ENCODE measurements at regions not wholly inside any gene's neighbourhood (a gene's known extent, or its start where the extent isn't known, plus 50 kb on each side); places are given as distances from the start of the nearest gene placed in this dataset.

DNA sequence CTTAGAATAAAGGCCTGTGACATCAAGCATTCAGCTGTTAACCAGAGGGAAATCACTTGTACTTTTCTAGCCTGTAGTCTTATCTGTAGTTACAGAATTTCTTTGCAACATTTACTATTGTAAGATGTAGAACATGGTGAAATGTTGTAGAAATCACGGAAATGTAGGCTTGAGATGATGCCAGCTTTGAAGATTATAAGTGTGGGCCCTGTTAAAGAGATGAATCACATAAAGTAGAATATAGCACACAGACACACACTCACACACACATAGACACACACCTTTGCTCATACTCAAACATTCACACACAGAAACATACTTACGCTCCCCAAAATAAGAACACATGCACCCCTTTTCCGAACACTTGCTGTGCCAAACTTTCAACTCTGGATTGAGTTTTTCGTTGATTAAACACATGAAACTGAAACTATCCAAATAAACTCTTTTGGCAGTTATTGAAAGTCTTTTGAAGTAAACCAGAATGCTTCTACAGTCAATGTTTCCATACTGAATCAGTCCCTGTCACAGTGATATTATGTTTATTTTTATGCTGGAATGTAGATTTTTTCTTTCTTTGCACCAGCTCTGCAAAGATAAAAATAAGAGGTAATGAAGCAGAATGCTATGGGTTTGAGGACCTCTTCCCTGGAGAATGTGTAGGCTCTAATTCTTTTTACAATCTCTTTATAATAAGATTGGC, 230.3 kb upstream of the MEOX2 start:
- DNase-seq (ENCODE audit: insufficient read length): no peak
- FAIRE-seq: no peak
- TF ChIP-seq TAF1 (IDR thresholded peaks at IDR 0.05; ENCODE audit: borderline replicate concordance, low read depth, low read length) (no peak), POLR2A (IDR thresholded peaks at IDR 0.05; ENCODE audit: low read depth, low read length) (no peak), POLR2AphosphoS5 (IDR thresholded peaks at IDR 0.05; ENCODE audit: low read depth, low read length) (no peak)

DNA sequence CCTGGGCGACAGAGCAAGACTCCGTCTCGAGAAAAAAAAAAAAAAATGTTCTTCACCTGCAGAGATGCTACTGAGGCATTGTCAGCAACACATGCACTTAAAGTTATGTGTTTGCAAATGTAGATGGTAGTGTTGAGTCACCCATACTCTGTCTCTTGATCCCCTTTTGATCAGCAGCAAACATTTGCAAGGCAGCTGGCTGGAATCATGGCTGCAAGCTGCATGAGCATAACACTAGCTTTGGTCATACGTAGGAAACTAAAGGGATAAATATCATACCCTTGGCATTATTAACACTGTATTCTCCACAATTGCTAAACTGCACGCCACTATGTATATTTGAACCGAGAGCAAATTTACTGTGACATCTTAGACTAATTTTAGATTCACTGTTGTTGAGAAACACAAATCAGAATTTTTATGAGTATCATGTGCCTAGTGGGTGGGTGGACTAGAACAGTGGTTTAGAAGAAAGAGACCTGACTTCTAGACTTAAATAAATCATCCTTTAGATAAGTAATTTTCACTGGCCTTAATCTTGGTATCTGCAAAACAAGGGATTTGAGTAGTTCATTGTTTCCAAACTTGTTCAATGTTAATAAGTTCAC, 229.3 kb upstream of the MEOX2 start:
- FAIRE-seq (no peak), DNase-seq (ENCODE audit: insufficient read length) (no peak)
- TF ChIP-seq POLR2A (IDR thresholded peaks at IDR 0.05; ENCODE audit: low read depth, low read length): no peak
- TF ChIP-seq TAF1 (IDR thresholded peaks at IDR 0.05; ENCODE audit: borderline replicate concordance, low read depth, low read length): no peak
- no peak for TF ChIP-seq POLR2AphosphoS5 (IDR thresholded peaks at IDR 0.05; ENCODE audit: low read depth, low read length)

DNA sequence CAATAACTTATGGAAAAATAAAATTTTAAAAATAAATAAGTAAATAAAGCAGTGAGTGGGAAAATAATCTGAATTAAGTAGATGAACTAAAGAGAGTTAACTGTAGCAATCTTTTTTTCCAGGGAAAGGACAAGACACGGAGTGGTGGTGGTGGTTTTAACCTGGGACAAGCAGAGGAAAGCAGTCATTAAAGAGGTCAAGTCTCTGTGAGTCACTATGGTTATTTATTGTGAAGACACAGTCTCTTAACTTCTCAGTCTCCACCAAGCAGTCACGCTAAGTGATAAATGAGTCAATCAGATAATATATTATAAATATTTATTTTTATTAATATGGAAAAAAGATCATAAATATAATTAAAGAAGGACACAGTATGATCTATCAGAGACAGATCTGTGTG, 228.1 kb upstream of the MEOX2 start:
- DNase-seq (ENCODE audit: insufficient read length) (no peak), FAIRE-seq (no peak)
- TF ChIP-seq POLR2A (IDR thresholded peaks at IDR 0.05; ENCODE audit: low read depth, low read length) (no peak), POLR2AphosphoS5 (IDR thresholded peaks at IDR 0.05; ENCODE audit: low read depth, low read length) (no peak), TAF1 (IDR thresholded peaks at IDR 0.05; ENCODE audit: borderline replicate concordance, low read depth, low read length) (no peak)

DNA sequence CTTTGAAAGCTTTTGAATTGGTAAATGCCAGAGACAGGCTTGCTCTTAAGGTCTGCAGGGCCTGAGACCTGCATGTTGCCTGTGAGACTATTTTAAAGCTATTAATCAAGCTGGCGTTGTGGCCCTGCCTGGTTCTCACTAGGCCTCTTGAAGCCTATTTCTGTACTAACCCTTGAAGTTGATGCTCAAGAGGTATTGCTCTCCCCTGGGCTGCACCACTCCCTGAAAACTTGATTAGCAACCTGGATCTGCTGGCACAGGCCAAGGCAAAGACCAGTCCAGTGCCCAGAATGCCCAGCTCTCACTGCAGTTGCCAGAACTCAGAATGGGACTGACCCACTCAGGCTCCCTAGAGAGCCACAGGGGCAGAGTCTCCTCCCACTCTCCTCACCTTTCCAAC, 220.0 kb upstream of the MEOX2 start:
- FAIRE-seq (no peak), DNase-seq (ENCODE audit: insufficient read length) (no peak)
- TF ChIP-seq POLR2AphosphoS5 (IDR thresholded peaks at IDR 0.05; ENCODE audit: low read depth, low read length) (no peak), POLR2A (IDR thresholded peaks at IDR 0.05; ENCODE audit: low read depth, low read length) (no peak), TAF1 (IDR thresholded peaks at IDR 0.05; ENCODE audit: borderline replicate concordance, low read depth, low read length) (no peak)

DNA sequence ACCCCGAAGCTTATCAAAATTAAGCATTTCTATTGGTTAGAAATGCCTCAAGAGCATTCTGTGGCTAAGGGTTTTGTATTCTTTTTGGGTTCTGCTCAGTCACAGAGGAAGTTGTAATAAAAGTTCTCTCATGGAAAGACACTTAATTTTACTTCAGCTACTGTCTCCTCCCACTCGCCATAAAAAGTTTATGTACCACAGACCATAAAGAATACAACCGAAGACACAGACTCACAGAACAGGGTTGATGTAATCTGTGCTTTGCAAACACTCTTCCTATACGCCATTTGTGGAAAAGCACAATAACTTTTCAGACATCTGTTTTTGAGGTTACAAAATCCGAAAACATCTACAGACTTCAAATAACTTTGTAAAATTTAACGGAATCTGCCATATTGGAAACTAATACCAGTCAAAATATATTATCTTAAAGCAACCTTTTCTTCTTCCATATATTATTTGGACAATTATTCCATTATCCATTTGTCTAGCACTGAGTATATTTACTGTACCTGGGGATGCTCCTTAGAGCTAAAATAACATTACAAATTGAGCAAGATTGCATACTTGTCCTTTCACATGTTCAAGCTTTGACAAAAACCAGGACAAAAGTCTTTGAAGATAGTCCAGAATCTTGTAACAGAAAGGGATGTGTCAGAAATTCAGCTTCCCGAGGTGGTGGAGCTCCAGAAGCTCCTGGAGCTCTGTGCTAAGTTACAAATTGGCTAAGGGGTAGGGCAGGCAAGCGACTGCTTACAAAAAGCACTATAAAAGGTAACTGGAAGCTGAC, 219.0 kb upstream of the MEOX2 start:
- TF ChIP-seq TAF1 (IDR thresholded peaks at IDR 0.05; ENCODE audit: borderline replicate concordance, low read depth, low read length): no peak
- TF ChIP-seq POLR2AphosphoS5 (IDR thresholded peaks at IDR 0.05; ENCODE audit: low read depth, low read length): no peak
- TF ChIP-seq POLR2A (IDR thresholded peaks at IDR 0.05; ENCODE audit: low read depth, low read length): no peak
- no peak for FAIRE-seq
- no peak for DNase-seq (ENCODE audit: insufficient read length)

DNA sequence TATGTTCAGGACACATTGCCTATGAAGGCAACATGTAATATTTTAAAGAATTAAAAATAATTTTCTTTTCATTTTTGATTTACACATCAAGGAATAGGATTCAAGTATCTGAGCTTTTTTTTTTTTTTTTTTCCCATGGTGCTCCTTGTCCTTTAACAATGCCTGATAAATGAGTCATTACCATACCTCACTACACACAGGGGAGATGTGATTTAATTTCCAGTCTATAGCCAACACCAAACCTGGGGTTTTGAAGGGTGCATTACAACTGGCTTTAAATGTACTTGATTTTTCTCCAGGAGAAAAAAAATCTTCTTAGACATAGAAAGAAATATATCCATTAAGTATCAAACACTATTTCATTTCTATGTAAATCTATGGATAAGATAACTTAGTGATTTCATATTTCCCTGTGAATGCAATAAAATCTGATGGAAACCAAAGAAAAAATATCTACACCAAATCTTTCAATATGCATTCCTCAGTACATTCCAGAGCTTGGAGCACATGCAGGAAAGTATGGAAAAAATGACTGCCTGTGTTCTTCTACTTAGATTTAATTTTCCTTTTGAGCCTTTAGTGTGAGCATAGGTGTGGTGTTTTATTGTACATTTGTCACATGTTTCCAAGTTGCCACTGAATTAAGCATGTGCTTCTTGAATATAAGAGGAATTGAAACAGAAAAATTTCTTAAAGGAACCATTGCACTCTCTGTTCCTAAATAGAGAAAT, 204.8 kb upstream of the MEOX2 start:
- FAIRE-seq: no peak

DNA sequence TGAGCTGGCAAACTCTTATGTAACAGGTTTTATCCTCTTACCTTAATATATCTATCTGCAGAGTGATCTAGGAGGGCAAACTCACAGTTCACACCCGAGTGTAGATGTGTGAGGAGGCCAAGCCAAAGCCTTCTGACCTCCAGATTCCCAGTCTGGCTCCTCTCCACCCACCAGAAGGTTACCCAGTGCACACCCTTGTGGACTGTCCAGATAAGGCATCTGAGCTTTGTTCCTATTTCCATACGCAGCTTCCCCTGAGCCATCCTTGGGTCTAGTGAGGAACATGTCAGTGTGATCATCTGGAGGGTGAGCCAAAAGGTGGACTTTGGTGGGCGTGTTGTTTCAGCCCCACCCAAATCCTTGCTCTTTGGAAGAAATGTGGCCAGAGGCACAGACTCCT, 203.0 kb upstream of the MEOX2 start:
- TF ChIP-seq POLR2AphosphoS5 (IDR thresholded peaks at IDR 0.05; ENCODE audit: low read depth, low read length) (no peak), TAF1 (IDR thresholded peaks at IDR 0.05; ENCODE audit: borderline replicate concordance, low read depth, low read length) (no peak), POLR2A (IDR thresholded peaks at IDR 0.05; ENCODE audit: low read depth, low read length) (no peak)
- FAIRE-seq (no peak), DNase-seq (ENCODE audit: insufficient read length) (no peak)

More for the DNA sequence above, 204.8 kb upstream of the MEOX2 start:
- DNase-seq (ENCODE audit: insufficient read length): no peak
- TF ChIP-seq POLR2A (IDR thresholded peaks at IDR 0.05; ENCODE audit: low read depth, low read length): no peak
- no peak for TF ChIP-seq POLR2AphosphoS5 (IDR thresholded peaks at IDR 0.05; ENCODE audit: low read depth, low read length)
- no peak for TF ChIP-seq TAF1 (IDR thresholded peaks at IDR 0.05; ENCODE audit: borderline replicate concordance, low read depth, low read length)

DNA sequence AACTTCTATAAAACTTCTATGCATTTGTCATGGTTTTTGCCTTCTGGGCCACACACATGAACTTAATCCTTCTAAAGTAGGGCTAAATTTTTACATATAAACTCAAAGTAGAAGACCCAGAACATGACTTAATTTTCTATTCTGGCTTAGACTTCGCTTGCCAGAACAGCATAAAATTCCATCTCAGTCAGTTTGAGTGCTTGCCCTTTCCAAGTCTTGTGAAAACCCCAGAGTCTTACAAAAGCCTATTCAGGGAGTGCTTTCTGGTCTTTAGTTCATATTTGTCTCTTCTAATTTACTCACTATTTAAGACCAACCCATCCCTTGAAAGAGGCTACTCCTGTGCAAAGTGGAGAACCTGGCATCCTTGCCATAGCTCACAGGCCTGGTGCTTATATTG, 201.6 kb upstream of the MEOX2 start:
- DNase-seq (ENCODE audit: insufficient read length): no peak
- FAIRE-seq: no peak
- TF ChIP-seq POLR2A (IDR thresholded peaks at IDR 0.05; ENCODE audit: low read depth, low read length) (no peak), POLR2AphosphoS5 (IDR thresholded peaks at IDR 0.05; ENCODE audit: low read depth, low read length) (no peak), TAF1 (IDR thresholded peaks at IDR 0.05; ENCODE audit: borderline replicate concordance, low read depth, low read length) (no peak)

DNA sequence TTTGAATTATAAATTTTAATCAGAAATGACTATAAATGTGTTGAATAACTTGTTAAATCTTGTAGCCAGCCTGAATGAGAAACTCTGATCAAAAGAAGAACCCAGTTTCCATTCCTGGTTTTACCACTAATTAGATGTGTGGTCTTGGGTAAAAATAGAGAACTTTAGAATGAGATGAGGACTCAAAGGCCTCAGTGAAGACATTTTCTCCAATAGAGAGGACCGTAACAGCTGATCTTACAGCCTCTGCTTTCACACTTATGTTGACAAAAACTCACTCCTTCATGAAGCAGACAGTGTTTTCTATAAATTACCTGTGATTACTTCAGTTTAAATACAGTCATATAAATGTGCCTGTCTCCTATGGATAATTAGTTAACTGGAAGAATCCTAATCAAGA, 200.1 kb upstream of the MEOX2 start:
- no peak for DNase-seq (ENCODE audit: insufficient read length)
- TF ChIP-seq TAF1 (IDR thresholded peaks at IDR 0.05; ENCODE audit: borderline replicate concordance, low read depth, low read length) (no peak), POLR2A (IDR thresholded peaks at IDR 0.05; ENCODE audit: low read depth, low read length) (no peak), POLR2AphosphoS5 (IDR thresholded peaks at IDR 0.05; ENCODE audit: low read depth, low read length) (no peak)
- FAIRE-seq: no peak

DNA sequence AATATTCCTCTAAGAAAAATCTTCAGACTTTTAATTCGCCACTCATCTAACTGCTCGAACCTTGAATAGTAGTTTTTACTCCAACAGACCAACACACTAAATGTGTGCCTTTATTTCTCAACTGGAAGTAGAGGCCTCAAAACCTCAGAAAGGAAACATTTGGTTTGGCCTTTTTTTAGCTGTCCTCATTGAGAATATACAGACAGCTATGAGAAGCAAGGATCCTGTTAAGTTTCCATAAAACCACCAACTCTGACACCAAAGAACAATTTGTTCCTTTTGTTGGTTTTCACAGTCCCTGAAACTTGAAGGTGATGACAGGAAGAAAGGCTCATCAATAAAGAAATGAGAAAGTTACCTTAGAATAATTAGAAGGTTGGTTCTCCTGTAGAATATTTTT, 199.2 kb upstream of the MEOX2 start:
- TF ChIP-seq POLR2A (IDR thresholded peaks at IDR 0.05; ENCODE audit: low read depth, low read length) (no peak), POLR2AphosphoS5 (IDR thresholded peaks at IDR 0.05; ENCODE audit: low read depth, low read length) (no peak), TAF1 (IDR thresholded peaks at IDR 0.05; ENCODE audit: borderline replicate concordance, low read depth, low read length) (no peak)
- DNase-seq (ENCODE audit: insufficient read length) (no peak), FAIRE-seq (no peak)

DNA sequence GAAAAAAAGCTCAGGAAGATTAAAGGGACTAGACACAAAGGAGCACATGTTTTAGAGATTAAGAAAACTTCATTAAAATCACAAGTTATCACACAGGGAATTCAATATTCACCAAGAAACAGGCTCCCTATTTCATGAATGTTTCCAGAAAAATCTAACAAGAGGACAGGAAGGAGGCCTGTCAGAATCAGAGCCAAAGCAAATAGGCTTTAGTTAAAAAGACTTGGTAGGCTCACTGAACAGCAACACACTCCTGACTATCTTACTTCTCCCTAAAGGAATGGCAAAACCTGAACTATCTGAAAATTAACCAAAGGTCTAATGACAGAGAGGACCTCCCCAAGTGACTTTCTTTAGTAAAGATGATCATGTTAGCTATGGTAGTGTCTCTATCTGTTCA, 188.3 kb upstream of the MEOX2 start:
- TF ChIP-seq TAF1 (IDR thresholded peaks at IDR 0.05; ENCODE audit: borderline replicate concordance, low read depth, low read length) (no peak), POLR2AphosphoS5 (IDR thresholded peaks at IDR 0.05; ENCODE audit: low read depth, low read length) (no peak), POLR2A (IDR thresholded peaks at IDR 0.05; ENCODE audit: low read depth, low read length) (no peak)
- DNase-seq (ENCODE audit: insufficient read length) (no peak), FAIRE-seq (no peak)

All from GM12892 (cell line).